ENCODE measurements at regions not wholly inside any gene's neighbourhood (a gene's known extent, or its start where the extent isn't known, plus 50 kb on each side); places are given as distances from the start of the nearest gene placed in this dataset.

- no peak for TF ChIP-seq EZH2 (IDR thresholded peaks at IDR 0.05; ENCODE audit: insufficient read depth, poor library complexity, severe bottlenecking)
- no peak for TF ChIP-seq EZH2phosphoT487 (IDR thresholded peaks at IDR 0.05; ENCODE audit: insufficient read depth, low read depth)
These were observed 775.6 kb downstream of the ROBO2 start for GRCh38 chr3:77815467-77815866.

Data from GM23248 (cell line).